HUES48 (cell line): ENCODE measurements at regions not wholly inside any gene's neighbourhood (a gene's known extent, or its start where the extent isn't known, plus 50 kb on each side); places are given as distances from the start of the nearest gene placed in this dataset.
"Not testable (repeated sequence)": the region's sequence is repeated elsewhere in the genome, so short reads cannot be mapped to it uniquely, and the experiment has no call there.

Experiments used
- H3K27ac ChIP-seq: one replicate; pipeline ENCODE4 v1.7.0; 2013; ENCODE audit warnings: low read depth, low read length, inconsistent platforms
- H3K27me3 ChIP-seq: 2 replicates; pipeline ENCODE4 v1.6.1; 2013; ENCODE audit warnings: mild to moderate bottlenecking, low read length; ENCODE audit not compliant: control insufficient read depth, insufficient read depth
- H3K36me3 ChIP-seq: 2 replicates; pipeline ENCODE4 v1.6.1; 2013; ENCODE audit warnings: low read length; ENCODE audit not compliant: control insufficient read depth, insufficient read depth
- H3K4me1 ChIP-seq: 2 replicates; pipeline ENCODE4 v1.6.1; 2013; ENCODE audit warnings: mild to moderate bottlenecking, low read length; ENCODE audit not compliant: control insufficient read depth, insufficient read depth
- H3K4me3 ChIP-seq: 2 replicates; pipeline ENCODE4 v1.5.1; 2013; ENCODE audit warnings: mild to moderate bottlenecking, low read depth, low read length
- H3K9ac ChIP-seq: 2 replicates; pipeline ENCODE4 v1.6.1; 2013; ENCODE audit warnings: mild to moderate bottlenecking, low read depth, low read length, moderate library complexity
- H3K9me3 ChIP-seq: 2 replicates; pipeline ENCODE4 v1.6.1; 2013; ENCODE audit warnings: low read length; ENCODE audit not compliant: control insufficient read depth, insufficient read depth

DNA sequence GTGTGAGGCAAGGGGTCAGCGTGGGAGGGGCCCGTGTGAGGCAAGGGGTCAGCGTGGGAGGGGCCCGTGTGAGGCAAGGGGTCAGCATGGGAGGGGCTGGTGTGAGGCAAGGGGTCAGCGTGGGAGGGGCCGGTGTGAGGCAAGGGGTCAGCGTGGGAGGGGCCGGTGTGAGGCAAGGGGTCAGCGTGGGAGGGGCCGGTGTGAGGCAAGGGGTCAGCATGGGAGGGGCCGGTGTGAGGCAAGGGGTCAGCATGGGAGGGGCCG, 119.2 kb downstream of the SEPTIN14 start:
- not testable (repeated sequence) for H3K36me3 ChIP-seq, H3K27ac ChIP-seq, H3K9me3 ChIP-seq, H3K4me1 ChIP-seq, H3K9ac ChIP-seq, H3K27me3 ChIP-seq, H3K4me3 ChIP-seq

DNA sequence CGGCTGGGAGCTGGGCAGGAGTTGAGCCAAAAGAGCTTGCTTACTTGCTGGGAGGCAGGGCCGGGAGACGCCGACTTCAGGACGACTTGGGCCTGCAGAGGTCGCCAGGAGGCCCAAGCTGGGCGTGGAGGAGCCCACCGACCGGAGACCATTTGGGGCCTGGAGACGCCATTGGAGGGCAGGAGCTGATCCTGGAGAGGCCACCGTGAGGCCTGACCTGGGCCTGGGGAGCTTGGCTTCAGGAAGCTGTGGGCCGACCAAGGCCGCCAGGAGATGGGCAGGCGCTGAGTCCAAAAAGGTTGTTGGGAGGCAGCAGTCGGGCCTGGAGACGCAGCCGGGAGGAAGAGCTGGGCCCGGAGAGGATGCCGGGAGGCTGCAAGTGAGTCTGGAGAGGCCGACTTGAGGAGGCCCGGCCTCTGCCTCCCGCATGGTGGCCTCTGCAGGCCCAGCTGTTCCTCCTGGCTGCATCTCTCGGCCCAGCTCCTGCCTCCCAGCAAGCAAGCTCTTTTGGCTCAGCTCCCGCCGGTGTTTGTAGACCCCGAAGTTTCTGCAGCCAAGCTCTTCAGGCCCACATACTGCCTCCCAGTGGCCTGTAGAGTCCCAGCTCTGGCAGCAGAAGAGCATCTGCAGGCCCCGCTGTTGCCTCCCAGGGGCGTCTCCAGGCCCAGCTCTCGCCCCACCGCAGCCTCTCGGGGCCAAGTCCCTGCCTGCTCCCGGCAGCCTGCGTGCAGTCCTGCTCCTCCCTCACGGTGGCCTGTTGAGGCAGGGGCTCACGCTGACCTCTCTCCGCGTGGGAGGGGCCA, 119.7 kb downstream of the SEPTIN14 start:
- not testable (repeated sequence) for H3K27me3 ChIP-seq, H3K9ac ChIP-seq, H3K9me3 ChIP-seq, H3K4me3 ChIP-seq, H3K4me1 ChIP-seq, H3K36me3 ChIP-seq, H3K27ac ChIP-seq

DNA sequence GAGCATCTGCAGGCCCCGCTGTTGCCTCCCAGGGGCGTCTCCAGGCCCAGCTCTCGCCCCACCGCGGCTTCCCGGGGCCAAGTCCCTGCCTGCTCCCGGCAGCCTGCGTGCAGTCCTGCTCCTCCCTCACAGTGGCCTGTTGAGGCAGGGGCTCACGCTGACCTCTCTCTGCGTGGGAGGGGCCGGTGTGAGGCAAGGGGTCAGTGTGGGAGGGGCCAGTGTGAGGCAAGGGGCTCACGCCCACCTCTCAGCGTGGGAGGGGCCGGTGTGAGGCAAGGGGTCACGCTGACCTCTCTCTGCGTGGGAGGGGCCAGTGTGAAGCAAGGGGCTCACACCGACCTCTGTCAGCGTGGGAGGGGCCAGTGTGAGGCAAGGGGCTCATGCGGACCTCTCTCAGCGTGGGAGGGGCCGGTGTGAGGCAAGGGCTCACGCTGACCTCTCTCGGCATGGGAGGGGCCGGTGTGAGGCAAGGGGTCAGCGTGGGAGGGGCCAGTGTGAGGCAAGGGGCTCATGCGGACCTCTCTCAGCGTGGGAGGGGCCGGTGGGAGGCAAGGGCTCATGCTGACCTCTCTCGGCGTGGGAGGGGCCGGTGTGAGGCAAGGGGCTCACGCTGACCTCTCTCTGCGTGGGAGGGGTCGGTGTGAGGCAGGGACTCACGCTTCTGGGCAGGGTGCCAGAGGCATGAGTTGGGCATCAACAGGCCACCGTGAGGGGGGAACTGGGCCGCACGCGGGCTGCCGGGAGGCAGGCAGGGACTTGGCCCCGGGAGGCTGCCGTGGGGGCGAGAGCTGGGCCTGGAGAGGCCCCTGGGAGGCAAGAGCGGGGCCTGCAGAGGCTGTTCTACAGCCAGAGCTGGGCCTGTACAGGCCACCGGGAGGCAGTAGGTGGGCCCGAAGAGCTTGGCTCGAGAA, 120.6 kb downstream of the SEPTIN14 start:
- not testable (repeated sequence) for H3K4me1 ChIP-seq, H3K36me3 ChIP-seq, H3K4me3 ChIP-seq, H3K27me3 ChIP-seq, H3K9ac ChIP-seq, H3K27ac ChIP-seq, H3K9me3 ChIP-seq

DNA sequence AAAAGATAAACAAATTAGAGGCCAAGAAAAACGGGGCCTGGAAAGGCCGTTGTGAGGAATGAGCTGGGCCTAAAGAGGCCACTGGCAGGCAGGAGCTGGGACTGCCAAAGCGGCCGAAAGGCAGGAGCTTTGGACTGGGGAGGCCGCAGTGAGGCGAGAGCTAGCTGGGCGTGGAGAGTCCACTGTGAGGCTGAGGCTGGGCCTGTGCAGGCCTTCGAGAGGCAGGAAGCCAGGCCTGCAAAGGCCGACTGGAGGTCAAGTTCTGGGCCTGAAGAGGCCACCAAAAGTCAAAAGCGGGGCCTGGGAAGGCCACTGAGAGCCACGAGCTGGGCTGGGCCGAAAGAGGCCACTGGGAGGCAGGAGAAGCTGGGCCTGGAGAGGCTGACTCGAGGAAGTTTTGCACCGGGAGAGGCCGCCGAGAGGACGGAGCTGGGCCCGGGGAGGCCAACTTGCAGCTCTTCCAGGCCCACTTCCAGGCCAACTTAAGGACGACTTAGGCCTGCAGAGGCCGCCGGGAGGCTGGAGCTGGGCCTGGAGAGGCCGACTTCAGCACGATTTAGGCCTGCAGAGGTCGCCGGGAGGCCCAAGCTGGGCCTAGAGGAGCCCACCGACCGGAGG, 121.8 kb downstream of the SEPTIN14 start:
- H3K27me3 ChIP-seq, H3K36me3 ChIP-seq, H3K9me3 ChIP-seq, H3K4me1 ChIP-seq, H3K9ac ChIP-seq, H3K27ac ChIP-seq, H3K4me3 ChIP-seq: not testable (repeated sequence)

GRCh38 chr7:55740053-55740452, 122.5 kb downstream of the SEPTIN14 start:
- not testable (repeated sequence) for H3K36me3 ChIP-seq, H3K9me3 ChIP-seq, H3K4me3 ChIP-seq, H3K4me1 ChIP-seq, H3K27me3 ChIP-seq, H3K9ac ChIP-seq, H3K27ac ChIP-seq

- H3K27ac ChIP-seq, H3K9me3 ChIP-seq, H3K9ac ChIP-seq, H3K27me3 ChIP-seq, H3K36me3 ChIP-seq, H3K4me3 ChIP-seq, H3K4me1 ChIP-seq: not testable (repeated sequence)
Observed at GRCh38 chr7:55736641-55737221, 125.8 kb downstream of the SEPTIN14 start.

- H3K4me3 ChIP-seq, result no peak overlapping the region
- H3K9me3 ChIP-seq, result no peaks in the 10 kb centered on the region
- no peak overlapping the region for H3K27ac ChIP-seq
- no peaks in the 10 kb centered on the region for H3K36me3 ChIP-seq
- H3K9ac ChIP-seq, result no peak overlapping the region
- no peaks in the 10 kb centered on the region for H3K27me3 ChIP-seq
- no peaks in the 10 kb centered on the region for H3K4me1 ChIP-seq
Observed at GRCh38 chr7:55733241-55734140, 129.1 kb downstream of the SEPTIN14 start.

DNA sequence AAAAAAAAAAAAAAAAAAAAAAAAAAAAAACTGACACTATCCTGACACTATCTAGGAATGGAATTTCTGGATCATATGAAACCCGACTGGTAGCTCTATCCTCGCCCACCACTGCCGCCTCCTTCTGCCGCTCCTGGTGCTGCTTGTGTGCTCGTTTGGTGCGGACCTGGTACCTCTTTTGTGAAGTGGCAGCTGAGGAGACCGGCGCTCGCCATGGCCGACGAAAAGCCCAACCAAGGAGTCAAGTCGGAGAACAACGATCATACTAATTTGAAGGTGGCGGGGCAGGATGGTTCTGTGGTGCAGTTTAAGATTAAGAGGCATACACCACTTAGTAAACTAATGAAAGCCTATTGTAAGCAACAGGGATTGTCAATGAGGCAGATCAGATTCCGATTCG, 130.6 kb downstream of the SEPTIN14 start:
- H3K27ac ChIP-seq, result no peak overlapping the region
- no peaks in the 10 kb centered on the region for H3K9me3 ChIP-seq
- no peak overlapping the region for H3K9ac ChIP-seq
- no peak overlapping the region for H3K4me3 ChIP-seq
- no peaks in the 10 kb centered on the region for H3K36me3 ChIP-seq
- H3K27me3 ChIP-seq, result no peaks in the 10 kb centered on the region
- H3K4me1 ChIP-seq, result no peaks in the 10 kb centered on the region

GRCh38 chr7:55730197-55730596, 132.4 kb downstream of the SEPTIN14 start:
- H3K27ac ChIP-seq, result no peak overlapping the region
- H3K4me1 ChIP-seq, result no peaks in the 10 kb centered on the region
- H3K36me3 ChIP-seq, result no peaks in the 10 kb centered on the region
- no peak overlapping the region for H3K4me3 ChIP-seq
- no peaks in the 10 kb centered on the region for H3K27me3 ChIP-seq
- H3K9ac ChIP-seq, result no peak overlapping the region
- H3K9me3 ChIP-seq, result no peaks in the 10 kb centered on the region

DNA sequence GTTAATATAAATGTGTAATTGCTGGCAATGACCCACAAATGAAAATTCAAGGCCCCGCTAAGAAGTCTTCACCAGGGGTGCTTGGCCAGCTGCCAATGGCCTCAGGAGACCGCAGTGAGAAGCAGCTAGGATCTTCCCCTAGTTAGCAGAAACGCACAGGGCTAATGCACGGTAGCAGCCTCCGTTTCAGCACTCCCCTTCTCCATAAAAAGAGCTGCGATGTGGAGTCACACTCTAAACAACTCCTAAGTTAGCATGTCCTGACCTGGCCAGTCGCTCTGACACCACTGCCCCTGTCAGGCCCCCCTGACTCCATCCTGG, 139.0 kb downstream of the SEPTIN14 start:
- H3K4me3 ChIP-seq, result no peak overlapping the region
- no peak overlapping the region for H3K9ac ChIP-seq
- H3K4me1 ChIP-seq, result no peaks in the 10 kb centered on the region
- no peaks in the 10 kb centered on the region for H3K9me3 ChIP-seq
- H3K27ac ChIP-seq, result no peak overlapping the region
- no peaks in the 10 kb centered on the region for H3K27me3 ChIP-seq
- no peaks in the 10 kb centered on the region for H3K36me3 ChIP-seq
